ENCODE measurements at regions not wholly inside any gene's neighbourhood (a gene's known extent, or its start where the extent isn't known, plus 50 kb on each side); places are given as distances from the start of the nearest gene placed in this dataset.

- no peaks in the 10 kb centered on the region for H4K20me1 ChIP-seq (replicated peaks in 1 of 2; ENCODE audit: control insufficient read depth in 1 of 2, insufficient read depth in 2 of 2, low read length in 2 of 2)
- POLR2A ChIA-PET (ENCODE audit: partially characterized antibody), result no interaction called here
- 89% methylated on average over 7 of the region's 7 CpGs; no CpG with 5 or more reads in 1 of the 2 experiments for WGBS, 2 experiments (ENCODE audit: extremely low coverage in 1 of 2, insufficient coverage in 1 of 2, insufficient read length in 1 of 2, insufficient replicate concordance in 2 of 2, low coverage in 1 of 2, low lambda C conversion rate in 2 of 2, missing lambda C conversion rate in 1 of 2)
- H2AFZ ChIP-seq (ENCODE audit: low read length), result no peak overlapping the region
- no peaks in the 10 kb centered on the region for H3K79me1 ChIP-seq (ENCODE audit: low read depth, low read length)
- H3K23me2 ChIP-seq (ENCODE audit: low read depth, low read length), result no peaks in the 10 kb centered on the region; the same call in 1 of the 2 replicates
- H3K4ac ChIP-seq (replicated peaks; ENCODE audit: insufficient read length, low read depth, low read length), result no peak overlapping the region
- CTCF ChIA-PET (ENCODE audit: partially characterized antibody), result interaction anchor here (0.6 to 3.6 kb wide), 7 partner anchors 10 to 404 kb away, joined by 3 to 23 read pairs (median 5); no protein-coding TSS in a partner anchor
- H3K27me3 ChIP-seq (replicated peaks in 1 of 4; ENCODE audit: control insufficient read depth in 3 of 4, extremely low read depth in 1 of 4, insufficient read depth in 3 of 4, low read length in 3 of 4), result no peaks in the 10 kb centered on the region; a peak in 1 of 7 replicates
- H3K4me2 ChIP-seq (ENCODE audit: insufficient read depth in 1 of 2, low read depth in 2 of 2, low read length in 2 of 2), result no peak overlapping the region
- H2BK120ac ChIP-seq (replicated peaks; ENCODE audit: low read depth, low read length), result no peak overlapping the region
- H3K23ac ChIP-seq (ENCODE audit: insufficient read length), result no peak overlapping the region
- no peak overlapping the region for H2BK12ac ChIP-seq (ENCODE audit: low read depth, low read length)
- FAIRE-seq (no peak), DNase-seq (ENCODE audit: low read depth in 1 of 2, low spot score in 2 of 2) (no peak)
- H2BK15ac ChIP-seq (ENCODE audit: low read length), result no peak overlapping the region
- H2BK20ac ChIP-seq (ENCODE audit: low read length), result no peak overlapping the region
- H4K5ac ChIP-seq (ENCODE audit: insufficient read length, low read depth, low read length), result no peak overlapping the region
- no peaks in the 10 kb centered on the region for H3K36me3 ChIP-seq (ENCODE audit: control insufficient read depth in 2 of 4, insufficient read depth in 4 of 4, low read length in 3 of 4)
- TF ChIP-seq RXRA (IDR thresholded peaks at IDR 0.05; ENCODE audit: insufficient read depth, low read depth, low read length) (no peak), MAFK (IDR thresholded peaks at IDR 0.05; ENCODE audit: low read depth, low read length) (peak; percentile 8; the same call in 1 of the 2 replicates), EP300 (IDR thresholded peaks at IDR 0.05; ENCODE audit: borderline replicate concordance in 1 of 2, low read depth in 2 of 2, low read length in 2 of 2) (no peak), EGR1 (IDR thresholded peaks at IDR 0.05; ENCODE audit: borderline replicate concordance, low read depth, low read length) (no peak), POU5F1 (IDR thresholded peaks at IDR 0.05; ENCODE audit: low read depth, low read length) (no peak), RFX5 (IDR thresholded peaks at IDR 0.05; ENCODE audit: borderline replicate concordance, low read depth, low read length) (no peak)
- no peak overlapping the region for H4K91ac ChIP-seq (replicated peaks; ENCODE audit: insufficient read length, low read length)
- no peak overlapping the region for H2BK5ac ChIP-seq (ENCODE audit: low read depth, low read length)
- H3K4me1 ChIP-seq (replicated peaks in 1 of 4; ENCODE audit: control insufficient read depth in 3 of 4, insufficient read depth in 4 of 4, low read length in 3 of 4), result no peaks in the 10 kb centered on the region
- H3K9ac ChIP-seq (replicated peaks in 1 of 4; ENCODE audit: extremely low read depth in 1 of 4, low read depth in 3 of 4, low read length in 3 of 4), result no peak overlapping the region
- no peak overlapping the region for H3K18ac ChIP-seq (ENCODE audit: extremely low read depth, low read length)
- no peak overlapping the region for H3K4me3 ChIP-seq (ENCODE audit: extremely low read depth in 1 of 4, insufficient read depth in 2 of 4, low read depth in 3 of 4, low read length in 4 of 4)
- no peaks in the 10 kb centered on the region for H3K9me3 ChIP-seq (ENCODE audit: insufficient read depth in 2 of 2, low read depth in 1 of 2, low read length in 1 of 2)
- H2AK5ac ChIP-seq (ENCODE audit: low read depth, low read length), result no peak overlapping the region
- no peak overlapping the region for H3K14ac ChIP-seq (ENCODE audit: insufficient read length)
- no peak overlapping the region for H4K8ac ChIP-seq (ENCODE audit: extremely low read depth, insufficient read depth, low read length)
- H3K79me2 ChIP-seq (ENCODE audit: control insufficient read depth in 1 of 2, insufficient read depth in 2 of 2, low read length in 2 of 2), result no peaks in the 10 kb centered on the region
- H3K56ac ChIP-seq (replicated peaks; ENCODE audit: insufficient read length, low read depth, low read length), result no peak overlapping the region
- no peak overlapping the region for H3K27ac ChIP-seq (ENCODE audit: low read depth, low read length)
These were observed 62.3 kb upstream of the ARL8B start for GRCh38 chr3:5059782-5060181.

Data from H1 (cell line).